Neural crest cell (in vitro differentiated cells): ENCODE measurements at regions not wholly inside any gene's neighbourhood (a gene's known extent, or its start where the extent isn't known, plus 50 kb on each side); places are given as distances from the start of the nearest gene placed in this dataset.
"Not testable (repeated sequence)": the region's sequence is repeated elsewhere in the genome, so short reads cannot be mapped to it uniquely, and the experiment has no call there.

Experiments
- DNase-seq: peaks from one replicate; pipeline ENCODE4 v3.0.0; 2021; ENCODE audit warnings: low read depth, mixed read lengths, low spot score
- H3K27ac Mint-ChIP-seq: one replicate; pipeline ENCODE4 v1.8.0; 2021; ENCODE audit warnings: mild to moderate bottlenecking, mixed read lengths; ENCODE audit not compliant: unreplicated experiment
- H3K27me3 Mint-ChIP-seq: 2 replicates; pipeline ENCODE4 v1.8.0; 2021; ENCODE audit warnings: low read depth, mild to moderate bottlenecking, mixed read lengths
- H3K36me3 Mint-ChIP-seq: 2 replicates; pipeline ENCODE4 v1.8.0; 2021; ENCODE audit warnings: low read depth, mild to moderate bottlenecking, mixed read lengths
- H3K4me1 Mint-ChIP-seq: 2 replicates; pipeline ENCODE4 v1.8.0; 2021; ENCODE audit warnings: mixed read lengths
- H3K4me3 Mint-ChIP-seq: one replicate; pipeline ENCODE4 v1.8.0; 2021; ENCODE audit warnings: mild to moderate bottlenecking, mixed read lengths
- H3K9me3 Mint-ChIP-seq: 2 replicates; pipeline ENCODE4 v1.8.0; 2021; ENCODE audit warnings: mixed read lengths
- CTCF ChIP-seq: fragments of 200-600 bp; sonication (generic); conservative IDR thresholded peaks from 2 replicates; pipeline ENCODE4 v1.5.0; 2021; ENCODE audit warnings: antibody characterized with exemption, mild to moderate bottlenecking

DNA sequence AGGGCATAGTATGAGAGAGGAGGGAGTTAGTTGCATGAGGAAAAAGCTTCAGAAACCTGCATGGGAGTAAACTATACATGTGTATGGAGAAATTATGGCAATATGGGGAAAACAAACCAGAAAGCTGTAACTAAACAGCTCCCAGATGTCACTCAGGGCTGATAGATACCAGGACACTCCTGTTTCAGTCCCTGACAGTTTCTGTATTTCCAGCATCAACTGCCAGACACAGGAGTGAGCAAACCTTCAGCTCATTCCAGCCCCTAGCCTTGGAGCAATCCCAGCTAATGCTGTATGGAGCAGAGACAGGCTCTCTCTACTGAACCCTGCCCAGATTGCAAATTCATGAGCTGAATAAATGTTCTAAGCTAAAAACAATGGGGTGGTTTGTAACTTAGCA is 382.9 kb upstream of the MAGEB18 start:
- no peak for TF ChIP-seq CTCF
- Mint-ChIP-seq H3K4me3 (no peak overlapping the region), H3K9me3 (peaks cover 3% of the 10 kb centered on the region), H3K4me1 (no peaks in the 10 kb centered on the region), H3K36me3 (peaks cover 3% of the 10 kb centered on the region), H3K27ac (no peak overlapping the region), H3K27me3 (no peaks in the 10 kb centered on the region)
- no peak for DNase-seq

DNA sequence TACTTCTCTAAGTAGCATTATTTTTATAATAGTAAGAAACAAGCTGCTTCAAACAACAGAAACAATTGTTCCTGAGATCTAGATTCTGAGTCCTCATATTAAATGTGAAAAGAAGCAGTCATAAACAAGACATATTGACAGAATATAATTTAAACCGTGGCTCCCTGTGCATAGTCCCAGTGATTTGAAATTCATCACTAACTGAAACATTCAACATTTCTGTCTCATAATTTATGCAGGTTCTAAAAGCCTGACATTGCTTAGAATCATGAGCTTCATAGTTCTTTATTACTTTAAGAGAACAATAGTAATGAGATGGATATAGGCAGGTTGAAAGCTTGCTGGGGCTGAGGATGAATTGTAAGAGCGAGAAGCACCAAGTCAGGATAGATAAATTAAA is 375.5 kb upstream of the MAGEB18 start:
- peaks cover 3% of the 10 kb centered on the region for H3K36me3 Mint-ChIP-seq
- H3K4me1 Mint-ChIP-seq: no peaks in the 10 kb centered on the region
- no peak overlapping the region for H3K27ac Mint-ChIP-seq
- H3K27me3 Mint-ChIP-seq: no peaks in the 10 kb centered on the region
- no peak for DNase-seq
- peaks cover 6% of the 10 kb centered on the region for H3K9me3 Mint-ChIP-seq
- no peak overlapping the region for H3K4me3 Mint-ChIP-seq
- no peak for TF ChIP-seq CTCF

DNA sequence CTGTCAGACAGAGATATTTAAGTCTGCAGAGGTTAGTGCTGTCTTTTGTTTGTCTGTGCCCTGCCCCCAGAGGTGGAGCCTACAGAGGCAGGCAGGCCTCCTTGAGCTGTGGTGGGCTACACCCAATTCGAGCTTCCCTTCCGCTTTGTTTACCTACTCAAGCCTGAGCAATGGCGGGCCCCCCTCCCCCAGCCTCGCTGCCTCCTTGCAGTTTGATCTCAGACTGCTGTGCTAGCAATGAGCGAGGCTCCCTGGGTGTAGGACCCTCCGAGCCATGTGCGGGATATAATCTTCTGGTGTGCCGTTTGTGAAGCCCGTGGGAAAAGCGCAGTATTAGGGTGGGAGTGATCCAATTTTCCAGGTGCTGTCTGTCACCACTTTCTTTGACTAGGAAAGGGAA is 366.3 kb upstream of the MAGEB18 start:
- H3K36me3 Mint-ChIP-seq, H3K4me1 Mint-ChIP-seq, H3K27ac Mint-ChIP-seq, DNase-seq, H3K27me3 Mint-ChIP-seq, H3K4me3 Mint-ChIP-seq: not testable (repeated sequence)
- peaks cover 11% of the 10 kb centered on the region for H3K9me3 Mint-ChIP-seq

DNA sequence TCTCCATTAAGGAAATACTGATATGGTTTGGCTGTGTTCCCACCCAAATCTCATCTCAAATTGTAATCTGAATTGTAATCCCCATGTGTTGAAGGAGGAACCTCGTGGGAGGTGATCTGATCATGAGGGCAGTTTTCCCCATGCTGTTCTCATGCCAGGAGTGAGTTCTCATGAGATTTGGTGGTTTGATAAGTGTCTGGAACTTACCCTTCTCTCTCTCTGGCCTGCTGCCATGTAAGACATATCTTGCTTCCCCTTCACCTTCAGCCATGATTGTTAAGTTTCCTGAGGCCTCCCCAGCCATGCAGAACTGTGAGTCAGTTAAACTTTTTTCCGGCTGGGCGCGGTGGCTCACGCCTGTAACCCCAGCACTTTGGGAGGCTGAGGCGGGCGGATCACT is 340.3 kb upstream of the MAGEB18 start:
- not testable (repeated sequence) for H3K4me3 Mint-ChIP-seq, H3K27ac Mint-ChIP-seq, H3K36me3 Mint-ChIP-seq, DNase-seq, H3K27me3 Mint-ChIP-seq, H3K4me1 Mint-ChIP-seq, H3K9me3 Mint-ChIP-seq

GRCh38 chrX:25805744-25806143 is 332.4 kb upstream of the MAGEB18 start:
- Mint-ChIP-seq H3K9me3 (peaks cover 11% of the 10 kb centered on the region), H3K4me1 (no peaks in the 10 kb centered on the region), H3K27ac (no peak overlapping the region), H3K4me3 (no peak overlapping the region), H3K27me3 (no peaks in the 10 kb centered on the region), H3K36me3 (peaks cover 2% of the 10 kb centered on the region)
- no peak for TF ChIP-seq CTCF
- DNase-seq: no peak

DNA sequence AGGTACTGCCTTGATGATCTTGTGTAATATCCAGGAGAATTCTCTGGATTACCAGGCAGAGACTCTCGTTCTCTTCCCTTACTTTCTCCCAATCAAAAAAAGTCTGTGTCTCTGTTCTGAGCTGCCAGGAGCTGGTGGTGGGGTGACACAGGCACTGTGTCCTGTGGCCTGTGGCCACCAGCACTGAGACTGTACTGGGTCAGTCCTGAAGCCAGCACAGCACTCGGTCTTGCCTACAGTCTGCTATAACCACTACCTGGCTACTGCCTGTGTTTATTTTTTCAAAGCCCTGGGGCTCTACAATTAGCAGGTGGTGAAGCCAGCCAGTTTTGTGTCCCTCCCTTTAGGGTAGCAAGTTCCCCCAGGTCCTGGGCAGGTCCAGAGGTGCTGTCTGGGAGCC is 331.1 kb upstream of the MAGEB18 start:
- Mint-ChIP-seq H3K9me3 (peaks cover 12% of the 10 kb centered on the region), H3K27me3 (no peaks in the 10 kb centered on the region), H3K27ac (no peak overlapping the region)

More for the DNA sequence above, 331.1 kb upstream of the MAGEB18 start:
- Mint-ChIP-seq H3K36me3 (peaks cover 2% of the 10 kb centered on the region), H3K4me1 (no peaks in the 10 kb centered on the region), H3K4me3 (no peak overlapping the region)
- DNase-seq: no peak
- TF ChIP-seq CTCF: no peak
